Sigmoid colon (tissue), 4 donors: ENCODE measurements at regions not wholly inside any gene's neighbourhood (a gene's known extent, or its start where the extent isn't known, plus 50 kb on each side); places are given as distances from the start of the nearest gene placed in this dataset.

Experiments
- CTCF ChIP-seq, 4 experiments: fragments of 450-650 bp in 3 of 4; fragments of 200-600 bp in 1 of 4; IDR thresholded peaks; one replicate each; pipeline ENCODE4 v1.5.1; 2016 to 2019; ENCODE audit warnings: antibody characterized with exemption in 4 of 4, mild to moderate bottlenecking in 3 of 4, moderate library complexity in 2 of 4
- POLR2A ChIP-seq, 2 donors: fragments of 450-650 bp; IDR thresholded peaks; one replicate each; pipeline ENCODE4 v1.6.1; 2016; ENCODE audit warnings: antibody characterized with exemption in 2 of 2, mild to moderate bottlenecking in 2 of 2, moderate library complexity in 2 of 2
- POLR2AphosphoS5 ChIP-seq, 4 donors: sonication (generic); formaldehyde crosslinking; IDR thresholded peaks; one replicate each; pipeline ENCODE4 v1.6.1; 2017; ENCODE audit warnings: antibody characterized with exemption in 4 of 4

GRCh38 chr2:105488285-105488684 is 89.4 kb upstream of the FHL2 start:
- TF ChIP-seq CTCF (IDR thresholded peaks at IDR 0.05) (no peak), POLR2AphosphoS5 (IDR thresholded peaks at IDR 0.05) (no peak), POLR2A (IDR thresholded peaks at IDR 0.05) (no peak)
